Gastrocnemius medialis (tissue), 4 donors: ENCODE measurements at regions not wholly inside any gene's neighbourhood (a gene's known extent, or its start where the extent isn't known, plus 50 kb on each side); places are given as distances from the start of the nearest gene placed in this dataset.

Source experiments
- ATAC-seq, 2 donors: fragments of 150-250 bp; one replicate each; pipeline ENCODE4 v1.9.1; 2016
- DNase-seq, 2 donors: peaks; one replicate each; pipeline ENCODE4 v3.0.0-alpha.2; 2019
- H3K27ac ChIP-seq, 4 donors: fragments of 200-600 bp; sonication (generic); 1 replicate in 1 of 4; 2 replicates in 3 of 4; pipeline ENCODE4 v1.5.1; 2016 to 2018; ENCODE audit warnings: mild to moderate bottlenecking in 2 of 4, moderate library complexity in 1 of 4
- H3K27me3 ChIP-seq, 3 donors: fragments of 200-600 bp; sonication (generic) in 2 of 3; 1 replicate in 1 of 3; 2 replicates in 2 of 3; pipeline versions ENCODE4 v1.5.1 to v1.6.0; 2016 to 2019; ENCODE audit warnings: mild to moderate bottlenecking in 1 of 3, moderate library complexity in 1 of 3
- H3K36me3 ChIP-seq, 2 donors: fragments of 200-600 bp; sonication (generic) in 1 of 2; one replicate each; pipeline ENCODE4 v1.5.1; 2017 to 2018
- H3K4me1 ChIP-seq, 2 donors: fragments of 200-600 bp; sonication (generic) in 1 of 2; one replicate each; pipeline ENCODE4 v1.5.1; 2016 to 2017; ENCODE audit warnings: mild to moderate bottlenecking in 2 of 2
- H3K4me3 ChIP-seq, 4 donors: fragments of 200-600 bp; sonication (generic) in 3 of 4; 1 replicate in 1 of 4; 2 replicates in 3 of 4; pipeline ENCODE4 v1.5.1; 2016 to 2019; ENCODE audit warnings: mild to moderate bottlenecking in 2 of 4
- H3K9me3 ChIP-seq, 3 donors: fragments of 200-600 bp; sonication (generic) in 2 of 3; 1 replicate in 1 of 3; 2 replicates in 2 of 3; pipeline ENCODE4 v1.5.1; 2016 to 2019
- POLR2A ChIP-seq, 2 donors: fragments of 450-650 bp; IDR thresholded peaks; one replicate each; pipeline ENCODE4 v1.6.1; 2017; ENCODE audit warnings: antibody characterized with exemption in 2 of 2, mild to moderate bottlenecking in 2 of 2, moderate library complexity in 2 of 2
- in situ Hi-C, 4 donors: fragments of 200-750 bp; cut with MboI; loops; one replicate each; pipeline versions ENCODE4 v1.15.0 to v1.8.0; 2017; ENCODE audit warnings: low sequenced_read_pairs in 4 of 4
- intact Hi-C: fragments of 100-400 bp; cut with DNase I; formaldehyde crosslinking; loops from one replicate; pipeline ENCODE4 v1.15.1; 2023; ENCODE audit warnings: low total_unique reads
- TF ChIP-seq, protein P1 (sequence below), 5 experiments: fragments of 450-650 bp in 3 of 5; fragments of 200-600 bp in 2 of 5; sonication (generic) in 2 of 5; IDR thresholded peaks in 4 of 5; conservative IDR thresholded peaks in 1 of 5; 1 replicate in 4 of 5; 2 replicates in 1 of 5; pipeline ENCODE4 v1.5.1; 2016 to 2019; ENCODE audit warnings: antibody characterized with exemption in 5 of 5, mild to moderate bottlenecking in 3 of 5, moderate library complexity in 3 of 5

DNA sequence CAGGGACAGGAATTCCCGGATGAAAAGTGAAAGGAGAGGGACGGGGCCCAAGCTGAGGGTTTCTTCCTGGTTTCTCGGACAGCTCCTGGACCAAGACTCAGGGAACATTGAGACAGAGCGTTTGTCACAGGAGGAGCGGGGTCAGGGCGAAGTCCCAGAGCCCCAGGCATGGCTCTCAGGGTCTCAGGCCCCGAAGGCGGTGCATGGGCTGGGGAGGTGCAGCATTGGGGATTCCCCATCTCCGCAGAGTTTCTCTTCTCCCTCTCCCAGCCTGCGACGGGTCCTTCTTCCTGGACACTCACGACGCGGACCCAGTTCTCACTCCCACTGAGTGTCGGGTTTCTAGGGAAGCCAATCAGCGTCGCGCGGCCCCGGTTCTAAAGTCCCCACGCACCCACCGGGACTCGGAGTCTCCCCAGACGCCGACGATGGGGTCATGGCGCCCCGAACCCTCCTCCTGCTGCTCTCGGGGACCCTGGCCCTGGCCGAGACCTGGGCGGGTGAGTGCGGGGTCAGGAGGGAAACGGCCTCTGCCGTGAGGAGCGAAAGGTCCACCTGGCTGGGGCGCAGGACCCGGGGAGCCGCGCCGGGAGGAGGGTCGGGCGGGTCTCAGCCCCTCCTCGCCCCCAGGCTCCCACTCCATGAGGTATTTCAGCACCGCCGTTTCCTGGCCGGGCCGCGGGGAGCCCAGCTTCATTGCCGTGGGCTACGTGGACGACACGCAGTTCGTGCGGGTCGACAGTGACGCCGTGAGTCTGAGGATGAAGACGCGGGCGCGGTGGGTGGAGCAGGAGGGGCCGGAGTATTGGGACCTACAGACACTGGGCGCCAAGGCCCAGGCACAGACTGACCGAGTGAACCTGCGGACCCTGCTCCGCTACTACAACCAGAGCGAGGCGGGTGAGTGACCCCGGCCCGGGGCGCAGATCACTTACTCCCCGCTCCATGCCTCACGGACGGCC lies 54.6 kb upstream of the POLR1H start:
- in situ Hi-C loops = loop anchor here in 2 of 4 donors (5.0 kb wide), 1 partner anchor 159 kb away; no protein-coding TSS in a partner anchor
- DNase-seq (no peak), ATAC-seq (peak; percentile 64 to 69)
- intact Hi-C loops = loop anchor here (5.0 kb wide), 2 partner anchors 51 to 119 kb away; no protein-coding TSS in a partner anchor
- TF ChIP-seq, protein P1, sequence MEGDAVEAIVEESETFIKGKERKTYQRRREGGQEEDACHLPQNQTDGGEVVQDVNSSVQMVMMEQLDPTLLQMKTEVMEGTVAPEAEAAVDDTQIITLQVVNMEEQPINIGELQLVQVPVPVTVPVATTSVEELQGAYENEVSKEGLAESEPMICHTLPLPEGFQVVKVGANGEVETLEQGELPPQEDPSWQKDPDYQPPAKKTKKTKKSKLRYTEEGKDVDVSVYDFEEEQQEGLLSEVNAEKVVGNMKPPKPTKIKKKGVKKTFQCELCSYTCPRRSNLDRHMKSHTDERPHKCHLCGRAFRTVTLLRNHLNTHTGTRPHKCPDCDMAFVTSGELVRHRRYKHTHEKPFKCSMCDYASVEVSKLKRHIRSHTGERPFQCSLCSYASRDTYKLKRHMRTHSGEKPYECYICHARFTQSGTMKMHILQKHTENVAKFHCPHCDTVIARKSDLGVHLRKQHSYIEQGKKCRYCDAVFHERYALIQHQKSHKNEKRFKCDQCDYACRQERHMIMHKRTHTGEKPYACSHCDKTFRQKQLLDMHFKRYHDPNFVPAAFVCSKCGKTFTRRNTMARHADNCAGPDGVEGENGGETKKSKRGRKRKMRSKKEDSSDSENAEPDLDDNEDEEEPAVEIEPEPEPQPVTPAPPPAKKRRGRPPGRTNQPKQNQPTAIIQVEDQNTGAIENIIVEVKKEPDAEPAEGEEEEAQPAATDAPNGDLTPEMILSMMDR (IDR thresholded peaks at IDR 0.05 in 4 of 5, conservative IDR thresholded peaks at IDR 0.05 in 1 of 5) = no peak
- TF ChIP-seq POLR2A (IDR thresholded peaks at IDR 0.05) = no peak
- Histone ChIP-seq H3K27me3 (peaks cover 25 to 35% (median 31%) of the 10 kb centered on the region in 3 donors), H3K9me3 (no peaks in the 10 kb centered on the region), H3K36me3 (no peaks in the 10 kb centered on the region), H3K27ac (peak overlapping the region in 1 of 4 donors; percentile 51), H3K4me3 (peak overlapping the region; percentile 58 to 88 (median 68)), H3K4me1 (peaks cover 9 to 11% of the 10 kb centered on the region in 2 donors)

DNA sequence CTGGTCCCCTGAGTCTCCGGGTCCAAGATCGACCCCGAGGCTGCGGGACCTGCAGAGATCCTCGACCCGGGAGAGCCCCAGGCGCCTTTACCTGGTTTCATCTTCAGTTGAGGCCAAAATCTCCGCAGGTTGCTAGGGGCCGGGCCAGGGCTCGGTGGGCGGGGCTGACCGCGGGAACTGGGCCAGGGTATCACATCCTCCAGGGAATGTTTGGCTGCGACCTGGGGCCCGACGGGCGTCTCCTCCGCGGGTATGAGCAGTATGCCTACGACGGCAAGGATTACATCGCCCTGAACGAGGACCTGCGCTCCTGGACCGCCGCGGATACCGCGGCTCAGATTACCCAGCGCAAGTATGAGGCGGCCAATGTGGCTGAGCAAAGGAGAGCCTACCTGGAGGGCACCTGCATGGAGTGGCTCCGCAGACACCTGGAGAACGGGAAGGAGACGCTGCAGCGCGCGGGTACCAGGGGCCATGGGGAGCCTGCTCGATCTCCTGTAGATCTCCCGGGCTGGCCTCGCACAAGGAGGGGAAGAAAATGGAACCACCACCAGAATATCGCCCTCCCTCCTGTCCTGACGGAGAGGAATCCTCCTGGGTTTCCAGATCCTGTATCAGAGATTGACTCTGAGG lies 53.8 kb upstream of the POLR1H start:
- TF ChIP-seq POLR2A (IDR thresholded peaks at IDR 0.05) = no peak
- TF ChIP-seq, protein P1 (IDR thresholded peaks at IDR 0.05 in 4 of 5, conservative IDR thresholded peaks at IDR 0.05 in 1 of 5) = no peak
- in situ Hi-C loops (loop anchor here in 2 of 4 donors (5.0 kb wide), 1 partner anchor 160 kb away; no protein-coding TSS in a partner anchor), intact Hi-C loops (loop anchor here (5.0 kb wide), 2 partner anchors 50 to 120 kb away; no protein-coding TSS in a partner anchor)

DNA sequence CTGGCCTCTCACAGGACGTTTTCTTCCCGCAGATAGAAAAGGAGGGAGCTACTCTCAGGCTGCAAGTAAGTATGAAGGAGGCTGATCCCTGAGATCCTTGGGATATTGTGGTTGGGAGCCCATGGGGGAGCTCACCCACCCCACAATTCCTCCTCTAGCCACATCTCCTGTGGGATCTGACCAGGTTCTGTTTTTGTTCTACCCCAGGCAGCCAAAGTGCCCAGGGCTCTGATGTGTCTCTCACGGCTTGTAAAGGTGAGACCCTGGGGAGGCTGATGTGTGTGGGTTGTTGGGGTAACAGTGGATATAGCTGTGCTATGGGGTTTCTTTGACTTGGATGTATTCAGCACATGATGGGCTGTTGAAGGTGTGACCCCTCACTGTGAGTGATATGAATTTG lies 52.0 kb upstream of the POLR1H start:
- in situ Hi-C loops (loop anchor here in 2 of 4 donors (5.0 kb wide), 1 partner anchor 162 kb away; no protein-coding TSS in a partner anchor), intact Hi-C loops (loop anchor here (5.0 kb wide), 2 partner anchors 48 to 122 kb away; no protein-coding TSS in a partner anchor)
- ATAC-seq (no peak), DNase-seq (no peak)
- Histone ChIP-seq H3K27me3 (peaks cover 25 to 35% (median 31%) of the 10 kb centered on the region in 3 donors), H3K27ac (no peak overlapping the region), H3K36me3 (no peaks in the 10 kb centered on the region), H3K9me3 (no peaks in the 10 kb centered on the region), H3K4me3 (no peak overlapping the region), H3K4me1 (peaks cover 9 to 11% of the 10 kb centered on the region in 2 donors)
- TF ChIP-seq, protein P1 (IDR thresholded peaks at IDR 0.05 in 4 of 5, conservative IDR thresholded peaks at IDR 0.05 in 1 of 5) = no peak
- no peak for TF ChIP-seq POLR2A (IDR thresholded peaks at IDR 0.05)

More for the DNA sequence above, 53.8 kb upstream of the POLR1H start:
- Histone ChIP-seq H3K4me3 (peak overlapping the region; percentile 58 to 88 (median 68)), H3K4me1 (peaks cover 9 to 11% of the 10 kb centered on the region in 2 donors), H3K27me3 (peaks cover 25 to 35% (median 31%) of the 10 kb centered on the region in 3 donors), H3K9me3 (no peaks in the 10 kb centered on the region), H3K36me3 (no peaks in the 10 kb centered on the region), H3K27ac (no peak overlapping the region)
- DNase-seq (no peak), ATAC-seq (no peak)
